DOHH2 (cell line): ENCODE measurements at regions not wholly inside any gene's neighbourhood (a gene's known extent, or its start where the extent isn't known, plus 50 kb on each side); places are given as distances from the start of the nearest gene placed in this dataset.

Experiments used
- H3F3A ChIP-seq: fragments of 200-600 bp; sonication (generic), shearing (Covaris generic); 2 replicates; pipeline ENCODE4 v1.6.0; 2016; ENCODE audit warnings: antibody characterized with exemption, mild to moderate bottlenecking; ENCODE audit not compliant: control insufficient read depth, insufficient read depth
- H3K27ac ChIP-seq: fragments of 200-600 bp; sonication (generic); 2 replicates; pipeline ENCODE4 v1.5.1; 2014; ENCODE audit warnings: low read depth, mild to moderate bottlenecking, low read length, moderate library complexity
- H3K27me3 ChIP-seq: fragments of 200-600 bp; sonication (generic); 2 replicates; pipeline ENCODE4 v1.6.1; 2014; ENCODE audit warnings: mild to moderate bottlenecking, low read length, mixed read lengths; ENCODE audit not compliant: control insufficient read depth
- H3K36me3 ChIP-seq: fragments of 200-600 bp; sonication (generic); 2 replicates; pipeline ENCODE4 v1.6.1; 2014; ENCODE audit warnings: mild to moderate bottlenecking, low read length, moderate library complexity, mixed read lengths; ENCODE audit not compliant: control insufficient read depth
- H3K4me1 ChIP-seq: fragments of 200-600 bp; sonication (generic); 2 replicates; pipeline ENCODE4 v1.6.1; 2014; ENCODE audit warnings: mild to moderate bottlenecking, low read length, mixed read lengths; ENCODE audit not compliant: control insufficient read depth
- H3K4me2 ChIP-seq: fragments of 200-600 bp; sonication (generic); 2 replicates; pipeline ENCODE4 v1.6.0; 2014; ENCODE audit warnings: mild to moderate bottlenecking, low read length, moderate library complexity
- H3K4me3 ChIP-seq: fragments of 200-600 bp; sonication (generic); 2 replicates; pipeline ENCODE4 v1.5.1; 2014; ENCODE audit warnings: mild to moderate bottlenecking, low read length, mixed read lengths
- H3K79me2 ChIP-seq: fragments of 200-600 bp; sonication (generic); 2 replicates; pipeline ENCODE4 v1.6.1; 2014; ENCODE audit warnings: mild to moderate bottlenecking, low read length, mixed read lengths; ENCODE audit not compliant: control insufficient read depth
- H3K9me2 ChIP-seq: fragments of 200-600 bp; sonication (generic); replicated peaks from 2 replicates; pipeline ENCODE4 v1.6.1; 2014; ENCODE audit warnings: mild to moderate bottlenecking, low read length, mixed read lengths; ENCODE audit not compliant: control insufficient read depth
- H3K9me3 ChIP-seq: fragments of 200-600 bp; sonication (generic); 2 replicates; pipeline ENCODE4 v1.6.1; 2014; ENCODE audit warnings: antibody characterized with exemption, low read length, mixed read lengths; ENCODE audit not compliant: control insufficient read depth, insufficient read depth
- H4K20me1 ChIP-seq: fragments of 200-600 bp; sonication (generic); 2 replicates; pipeline ENCODE4 v1.6.0; 2014; ENCODE audit warnings: low read depth, mild to moderate bottlenecking, antibody characterized with exemption, low read length, moderate library complexity; ENCODE audit not compliant: control insufficient read depth, insufficient read depth
- CTCF ChIP-seq: fragments of 200-600 bp; sonication (generic); IDR thresholded peaks from one replicate; pipeline ENCODE4 v1.5.1; 2014; ENCODE audit warnings: antibody characterized with exemption, mild to moderate bottlenecking, low read depth, low read length; ENCODE audit not compliant: poor library complexity, severe bottlenecking
- EZH2phosphoT487 ChIP-seq: fragments of 200-600 bp; sonication (generic); IDR thresholded peaks from 2 replicates; pipeline ENCODE4 v1.6.1; 2017; ENCODE audit warnings: borderline replicate concordance, mild to moderate bottlenecking, antibody characterized with exemption, low read length, moderate library complexity, mixed read lengths

GRCh38 chr4:98195005-98195404, 51.7 kb upstream of the STPG2 start:
- Histone ChIP-seq H3K36me3 (no peaks in the 10 kb centered on the region), H3K4me1 (no peaks in the 10 kb centered on the region), H4K20me1 (no peaks in the 10 kb centered on the region), H3K4me3 (no peak overlapping the region), H3K9me3 (peaks cover 4% of the 10 kb centered on the region; the same call in 1 of the 2 replicates), H3K27ac (no peak overlapping the region), H3F3A (no peaks in the 10 kb centered on the region), H3K79me2 (no peaks in the 10 kb centered on the region), H3K27me3 (no peaks in the 10 kb centered on the region), H3K4me2 (no peak overlapping the region), H3K9me2 (no peaks in the 10 kb centered on the region)
- TF ChIP-seq EZH2phosphoT487: no peak
- no peak for TF ChIP-seq CTCF

- Histone ChIP-seq H3K36me3 (no peaks in the 10 kb centered on the region), H3K27me3 (no peaks in the 10 kb centered on the region), H3K9me2 (no peaks in the 10 kb centered on the region), H3K4me3 (no peak overlapping the region), H3K4me2 (no peak overlapping the region), H3K79me2 (no peaks in the 10 kb centered on the region), H3K9me3 (peaks cover 4% of the 10 kb centered on the region; the same call in 1 of the 2 replicates), H3K4me1 (no peaks in the 10 kb centered on the region), H4K20me1 (no peaks in the 10 kb centered on the region), H3K27ac (no peak overlapping the region), H3F3A (no peaks in the 10 kb centered on the region)
- TF ChIP-seq EZH2phosphoT487 (no peak), CTCF (no peak)
Measured at GRCh38 chr4:98193459-98194105, 50.3 kb upstream of the STPG2 start.
